GM18520 (cell line): ENCODE measurements at regions not wholly inside any gene's neighbourhood (a gene's known extent, or its start where the extent isn't known, plus 50 kb on each side); places are given as distances from the start of the nearest gene placed in this dataset.

ENCODE experiments used
- ATAC-seq: cut with Tn5 transposase; IDR thresholded peaks from one replicate; pipeline ENCODE4 v1.9.1; 2021; ENCODE audit not compliant: unreplicated experiment

DNA sequence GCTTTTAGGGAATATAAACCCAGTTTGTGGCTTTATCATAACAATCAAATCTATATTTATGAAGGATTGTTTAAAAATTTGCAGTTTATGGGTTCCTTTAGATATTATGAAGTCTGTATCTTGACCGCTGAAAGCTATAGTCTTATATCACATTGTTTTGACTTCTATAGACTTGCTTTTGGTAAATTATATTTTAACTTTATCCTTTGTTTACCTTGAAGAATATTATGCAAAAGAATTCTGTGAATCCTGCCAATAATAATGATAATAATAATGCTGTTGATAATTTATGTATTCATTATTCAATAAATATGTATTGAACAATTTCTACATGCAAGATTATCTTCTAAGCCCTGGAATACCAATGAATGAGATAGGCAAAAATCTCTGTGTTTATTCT, 101.9 kb upstream of the MTPN start:
- no peak for ATAC-seq

DNA sequence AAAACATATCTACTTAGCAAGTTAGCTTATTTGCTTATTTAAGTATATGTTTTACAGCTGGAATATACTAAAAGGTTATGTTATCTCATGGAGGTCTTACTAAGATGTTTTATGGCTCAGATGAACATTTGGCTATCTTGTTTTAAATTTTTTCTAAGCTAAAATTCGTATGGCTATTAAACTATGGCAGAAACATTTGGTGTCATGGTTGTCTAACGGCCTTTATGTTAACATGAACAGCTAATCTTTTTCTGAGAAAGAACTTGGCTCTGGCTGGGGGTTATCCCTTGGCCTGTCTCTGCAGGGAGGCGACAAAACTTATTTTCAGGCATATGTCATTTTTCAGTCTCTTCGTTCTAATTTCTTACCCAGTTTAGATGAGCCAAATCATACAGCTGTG, 101.5 kb upstream of the MTPN start:
- no peak for ATAC-seq

DNA sequence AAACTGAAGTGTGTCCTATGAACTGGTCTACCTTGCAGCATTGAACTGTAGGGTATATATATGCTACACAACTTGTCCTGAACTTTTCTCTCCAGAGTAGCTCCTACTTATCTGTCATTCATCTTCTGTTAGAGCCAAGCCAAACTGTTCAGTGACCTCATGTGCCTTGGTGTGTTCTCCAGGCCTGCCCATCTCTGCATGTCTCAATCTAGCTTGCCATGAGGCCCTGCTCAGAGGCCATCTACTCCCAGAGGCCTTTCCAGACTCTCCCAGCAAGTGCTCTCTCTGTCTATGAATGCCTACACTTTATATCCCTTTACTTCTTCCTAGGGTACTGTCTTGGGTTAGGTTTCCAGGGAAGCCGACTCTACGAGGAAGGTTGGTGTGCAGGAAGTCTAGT, 99.8 kb upstream of the MTPN start:
- no peak for ATAC-seq

DNA sequence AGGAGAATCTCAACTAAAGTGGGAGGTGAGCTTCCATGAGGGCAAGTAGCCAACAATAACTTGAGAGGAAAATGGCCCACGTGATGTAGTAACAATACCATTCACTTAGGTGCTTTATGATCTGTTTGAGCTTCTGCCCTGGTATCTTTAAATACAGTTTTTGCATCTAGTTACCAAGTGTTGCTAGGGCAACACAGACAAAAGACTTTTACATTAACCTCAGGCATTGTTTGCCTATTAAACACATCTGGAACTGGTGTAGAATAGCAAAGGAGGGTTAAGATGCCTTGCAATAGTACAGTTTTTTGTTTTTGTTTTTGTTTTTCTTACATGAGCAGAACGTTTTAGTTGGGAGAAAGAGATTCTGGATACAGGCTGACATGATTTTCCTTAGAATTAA, 97.7 kb upstream of the MTPN start:
- no peak for ATAC-seq

DNA sequence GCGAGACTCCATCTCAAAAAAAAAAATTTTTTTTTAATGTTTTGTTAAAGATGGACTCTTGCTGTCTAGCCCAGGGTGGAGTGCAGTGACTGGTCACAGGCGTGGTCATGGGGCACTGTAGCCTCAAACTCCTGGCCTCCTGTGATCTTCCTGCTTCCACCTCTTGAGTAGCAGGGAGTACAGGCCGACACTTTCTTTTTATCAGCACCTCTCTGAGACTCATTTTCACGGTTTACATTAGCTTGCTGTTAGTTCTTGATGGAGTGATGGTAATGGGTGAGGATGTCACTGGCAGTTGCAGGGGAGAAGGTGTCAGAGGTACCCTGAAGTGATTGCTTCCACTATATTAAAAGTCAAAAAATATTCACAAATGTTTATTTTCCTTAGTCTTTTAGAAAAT, 95.3 kb upstream of the MTPN start:
- no peak for ATAC-seq

DNA sequence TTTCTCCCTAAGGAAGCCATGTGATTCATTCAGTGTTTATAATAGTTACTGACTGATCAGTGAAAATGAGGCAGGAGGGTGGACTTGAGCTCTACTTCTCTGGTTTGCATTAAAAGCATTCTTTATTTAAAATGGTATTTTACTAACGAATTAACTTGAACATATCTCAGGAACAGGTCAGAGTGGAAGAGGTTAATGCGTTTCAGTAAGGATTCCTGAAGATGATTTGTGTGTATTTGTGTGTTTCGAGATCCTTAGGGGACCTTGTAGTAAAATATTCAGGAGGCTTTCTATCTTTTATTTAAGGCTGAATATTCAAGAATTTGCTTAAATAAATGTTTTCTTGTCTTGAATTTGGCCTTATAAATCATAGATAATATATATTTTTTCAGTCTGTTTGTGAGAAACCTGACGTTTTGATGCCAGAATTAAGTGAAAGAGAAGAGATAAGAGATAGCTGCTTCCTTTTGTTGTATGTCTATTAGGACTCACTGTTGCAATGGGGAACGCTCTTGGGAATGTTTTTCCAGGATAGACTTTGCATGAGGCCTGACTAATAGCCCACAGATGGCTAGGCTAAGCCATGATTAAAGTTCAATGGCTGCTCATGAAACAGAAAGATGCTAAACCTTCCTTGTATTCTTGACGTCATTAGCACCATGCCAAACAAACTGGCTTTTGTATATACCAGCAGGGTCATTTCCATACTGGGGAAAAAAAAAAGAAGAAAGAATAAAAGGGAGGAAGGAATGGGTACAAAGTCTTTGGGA, 93.8 kb upstream of the MTPN start:
- no peak for ATAC-seq

DNA sequence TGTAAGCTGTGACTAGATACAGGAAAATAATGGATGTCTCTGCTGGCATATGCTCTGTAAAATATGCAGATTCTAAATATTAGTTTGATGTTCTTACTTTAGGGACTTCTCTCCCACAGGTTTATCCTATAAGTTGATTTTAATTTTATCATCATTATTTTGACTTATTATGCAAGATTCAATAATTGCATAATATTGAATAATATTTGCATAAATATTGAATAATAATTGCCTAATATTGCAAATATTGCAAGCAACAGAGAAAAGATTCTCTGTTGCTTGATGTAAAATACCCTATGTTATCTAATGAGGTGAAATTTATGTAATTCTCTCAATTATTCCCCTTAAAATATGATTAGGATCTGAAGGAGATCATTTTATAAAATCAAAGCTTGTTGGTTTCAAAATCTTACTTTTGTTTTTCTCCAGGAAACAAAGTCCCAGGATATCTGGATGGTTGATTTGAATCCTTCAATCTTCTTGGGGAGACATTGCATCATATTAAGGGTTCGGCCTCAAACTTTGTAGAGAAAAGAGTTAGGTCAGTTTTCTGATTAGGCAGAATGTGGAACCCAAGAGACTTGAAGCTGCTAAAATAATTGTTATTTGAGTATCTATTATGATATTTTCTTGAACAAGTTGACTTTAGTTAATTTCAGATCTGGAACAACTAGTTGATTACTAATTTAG, 92.8 kb upstream of the MTPN start:
- no peak for ATAC-seq

DNA sequence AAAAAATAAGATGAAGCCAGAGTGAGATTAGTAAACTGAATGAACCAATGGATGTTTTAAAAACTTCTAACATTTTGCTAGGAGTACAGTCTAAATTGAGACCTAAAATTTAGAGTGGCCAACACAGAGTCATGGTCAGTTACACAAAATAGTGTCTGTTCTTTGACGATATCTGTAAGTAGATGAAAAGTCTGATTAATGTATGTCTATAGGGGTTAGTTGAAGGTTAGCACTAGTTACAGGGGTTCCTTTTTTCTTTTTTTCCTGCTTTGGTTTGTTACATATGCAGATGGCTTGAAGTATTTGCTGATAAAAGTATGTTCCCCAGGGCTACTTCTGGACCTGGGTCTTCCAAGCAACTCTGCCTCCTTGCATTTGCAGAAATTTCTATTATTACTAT, 90.1 kb upstream of the MTPN start:
- no peak for ATAC-seq

DNA sequence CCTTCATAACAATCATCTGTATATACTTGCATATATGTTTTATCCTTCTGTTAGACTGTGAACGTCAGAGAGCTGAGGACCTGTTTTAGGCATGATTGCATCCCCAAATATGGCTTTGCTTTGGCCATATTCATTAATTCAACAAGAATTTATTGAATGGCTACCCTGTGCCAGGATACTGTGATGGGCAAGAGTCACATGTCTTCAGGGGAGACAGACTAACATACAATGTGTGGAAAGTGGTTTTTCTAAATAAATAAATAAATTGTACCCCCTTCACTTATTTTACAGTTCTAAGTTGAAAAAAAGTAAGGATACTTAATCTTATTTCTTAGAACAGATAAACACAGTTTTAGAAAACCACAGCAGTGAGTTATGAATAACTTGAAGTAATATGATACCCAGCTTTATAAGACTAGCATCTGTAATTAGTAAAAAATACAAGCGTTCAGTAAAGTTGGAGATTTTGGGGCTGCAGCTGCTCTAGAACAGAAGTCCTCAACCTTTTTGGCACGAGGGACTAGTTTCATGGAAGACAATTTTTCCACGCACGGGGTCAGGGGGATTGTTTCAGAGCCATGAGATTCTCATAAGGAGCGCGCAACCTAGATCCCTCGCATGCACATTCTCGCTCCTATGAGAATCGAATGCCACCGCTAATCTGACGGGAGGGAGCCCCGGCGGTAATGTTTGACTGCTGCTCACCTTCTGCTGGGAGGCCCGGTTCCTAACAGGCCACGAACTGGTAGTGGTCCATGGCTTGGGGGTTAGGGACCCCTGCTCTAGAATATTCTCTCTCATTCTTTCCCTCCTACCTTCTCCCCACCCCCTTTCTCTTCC, 89.4 kb upstream of the MTPN start:
- ATAC-seq = no peak

DNA sequence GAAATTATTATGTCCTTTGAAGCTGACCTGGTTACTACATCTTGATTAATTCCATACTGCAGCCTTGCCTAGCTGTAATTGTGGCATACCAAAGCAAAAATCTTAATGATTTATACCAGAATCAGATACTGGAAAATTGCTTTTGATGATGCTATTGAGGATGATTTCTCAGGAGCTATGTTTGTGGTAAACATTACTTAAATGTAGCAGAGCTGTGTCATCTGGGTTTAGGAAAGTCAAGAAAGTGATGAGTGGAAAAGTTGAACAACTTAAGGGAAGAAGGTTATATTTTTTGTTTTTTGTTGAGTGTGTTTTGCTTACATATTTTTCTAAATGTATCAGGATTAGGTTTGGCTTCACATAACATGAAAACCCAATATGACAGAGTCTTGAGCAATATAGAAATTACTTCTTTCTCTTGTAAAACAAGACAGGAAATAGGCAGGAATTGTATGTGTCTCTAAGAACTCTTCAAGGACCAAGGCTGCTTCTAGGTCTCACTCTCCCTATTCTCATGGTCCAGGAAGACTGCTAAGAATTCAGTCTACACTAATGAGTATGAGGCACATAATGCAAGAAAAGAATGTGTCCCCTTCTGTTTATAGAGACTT, 87.6 kb upstream of the MTPN start:
- ATAC-seq = no peak

DNA sequence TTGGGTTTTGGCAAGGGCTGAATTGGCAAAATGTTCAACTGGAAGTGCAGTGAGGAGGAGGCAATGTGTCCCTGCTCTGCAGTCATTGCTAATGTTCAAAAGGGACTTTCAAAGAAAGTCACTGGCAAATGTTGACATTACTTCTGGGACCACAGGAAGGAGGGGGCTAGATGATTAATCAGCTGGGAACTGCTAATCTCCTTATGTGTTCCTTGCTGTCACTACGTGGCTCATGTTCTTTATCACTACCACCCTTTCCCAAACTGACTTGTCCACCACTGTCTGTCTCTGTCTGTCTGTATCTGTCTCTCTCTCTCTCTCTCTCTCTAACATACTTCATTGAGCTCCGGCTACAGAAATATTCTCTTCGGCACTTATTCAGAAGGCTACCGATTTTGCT, 86.9 kb upstream of the MTPN start:
- no peak for ATAC-seq

DNA sequence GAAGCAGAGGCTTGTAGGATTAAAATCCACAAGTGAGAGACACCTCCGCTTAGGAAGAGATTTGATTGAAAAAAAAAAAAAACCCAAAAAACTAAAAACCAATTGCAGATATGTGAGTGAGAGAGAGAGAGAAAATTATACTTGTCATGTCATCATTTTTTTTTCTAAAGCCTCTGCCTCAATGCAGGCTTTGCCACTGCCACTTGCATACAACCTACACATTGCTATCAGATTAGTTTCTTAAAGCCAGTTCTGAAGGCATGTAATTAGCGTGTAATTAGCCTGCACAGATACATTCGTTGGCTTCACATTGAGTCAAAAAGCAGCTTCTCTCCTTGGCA, 86.1 kb upstream of the MTPN start:
- ATAC-seq = no peak

DNA sequence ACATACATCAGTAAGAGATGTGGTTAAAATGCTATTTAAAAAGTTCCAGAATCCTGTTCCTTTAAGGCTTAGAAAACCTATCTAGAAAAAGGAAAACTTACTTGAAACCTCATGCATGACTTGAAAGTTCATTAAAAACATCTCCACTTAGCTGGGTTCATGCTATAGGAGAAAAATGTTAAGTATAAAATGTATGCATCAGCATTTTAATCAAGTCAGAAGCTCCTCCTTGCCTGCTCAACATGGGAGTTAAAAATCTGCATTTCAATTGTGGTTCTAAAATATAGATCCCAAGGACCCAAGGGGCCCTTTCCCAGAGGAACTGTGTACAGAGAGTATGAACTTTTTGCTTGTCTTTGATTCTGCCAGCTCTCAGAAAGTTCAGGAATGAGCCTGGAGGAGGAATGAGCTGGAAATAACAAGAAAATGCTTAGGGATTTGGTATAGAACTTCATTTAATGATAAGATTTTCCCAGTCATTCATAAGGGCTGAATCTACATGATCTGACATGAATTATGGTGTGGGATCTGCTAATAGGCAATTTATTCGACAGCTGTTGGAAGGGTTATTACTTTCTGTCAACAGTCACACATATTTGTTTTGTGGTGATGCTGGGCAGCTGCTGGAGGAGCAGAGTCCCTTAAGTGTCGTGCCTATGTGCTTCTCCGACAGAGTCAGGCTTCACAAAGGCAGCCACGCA, 85.6 kb upstream of the MTPN start:
- no peak for ATAC-seq

DNA sequence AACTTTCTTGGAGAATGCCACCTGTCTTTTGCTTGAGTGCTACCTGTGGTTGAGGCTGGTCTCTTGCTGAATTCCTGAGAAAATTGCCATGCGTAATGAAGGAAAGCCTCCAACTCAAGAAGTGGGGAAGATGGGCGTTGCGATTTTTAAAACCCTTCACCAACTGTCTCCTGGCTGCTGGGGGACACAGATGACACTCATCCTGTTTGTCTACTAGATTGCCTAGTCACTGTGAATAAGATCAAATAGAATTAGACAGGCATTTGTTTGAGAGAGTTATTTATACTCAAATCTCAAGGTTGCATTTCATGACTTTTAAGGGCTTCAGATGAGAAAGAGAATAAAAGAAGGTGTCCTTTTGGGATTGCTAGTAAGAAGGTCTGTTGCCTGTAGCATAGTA, 84.3 kb upstream of the MTPN start:
- ATAC-seq = no peak

DNA sequence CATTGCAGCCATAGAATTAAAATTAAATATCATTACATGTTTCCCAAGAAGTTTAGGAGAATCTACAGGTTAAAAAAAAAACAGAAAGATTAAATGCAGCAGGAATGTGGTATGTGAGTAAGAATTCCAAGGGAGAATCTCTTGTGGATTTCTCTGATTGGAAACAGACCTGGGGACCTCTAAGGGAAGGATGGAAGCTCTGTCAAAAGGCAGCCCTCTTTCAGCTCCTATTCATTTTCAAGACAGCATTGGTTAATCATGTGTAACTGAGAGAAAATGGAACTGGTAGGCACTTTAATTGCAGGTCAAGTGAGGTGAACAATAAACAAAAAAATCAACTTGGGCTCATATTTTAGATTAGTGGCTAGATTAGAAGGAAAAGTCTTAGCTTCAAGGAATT, 81.4 kb upstream of the MTPN start:
- ATAC-seq = no peak

DNA sequence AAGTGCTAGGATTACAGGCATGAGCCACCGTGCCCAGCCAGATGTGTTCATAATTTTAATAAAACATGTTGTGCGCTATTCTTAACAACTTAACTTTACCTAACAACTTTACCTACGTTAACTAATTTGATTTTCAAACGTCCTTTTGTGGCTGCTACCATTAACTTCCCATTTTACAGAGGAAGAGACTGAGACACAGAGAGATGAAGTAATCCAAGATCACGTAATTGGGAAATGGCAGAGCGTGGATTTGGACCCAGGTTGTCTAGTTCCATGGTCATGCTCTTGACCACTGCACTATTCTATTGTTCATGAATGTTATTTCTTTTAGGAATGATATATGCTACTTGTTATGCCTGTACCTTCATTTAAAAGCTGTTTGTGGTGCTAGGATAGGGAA, 80.3 kb upstream of the MTPN start:
- ATAC-seq = no peak

DNA sequence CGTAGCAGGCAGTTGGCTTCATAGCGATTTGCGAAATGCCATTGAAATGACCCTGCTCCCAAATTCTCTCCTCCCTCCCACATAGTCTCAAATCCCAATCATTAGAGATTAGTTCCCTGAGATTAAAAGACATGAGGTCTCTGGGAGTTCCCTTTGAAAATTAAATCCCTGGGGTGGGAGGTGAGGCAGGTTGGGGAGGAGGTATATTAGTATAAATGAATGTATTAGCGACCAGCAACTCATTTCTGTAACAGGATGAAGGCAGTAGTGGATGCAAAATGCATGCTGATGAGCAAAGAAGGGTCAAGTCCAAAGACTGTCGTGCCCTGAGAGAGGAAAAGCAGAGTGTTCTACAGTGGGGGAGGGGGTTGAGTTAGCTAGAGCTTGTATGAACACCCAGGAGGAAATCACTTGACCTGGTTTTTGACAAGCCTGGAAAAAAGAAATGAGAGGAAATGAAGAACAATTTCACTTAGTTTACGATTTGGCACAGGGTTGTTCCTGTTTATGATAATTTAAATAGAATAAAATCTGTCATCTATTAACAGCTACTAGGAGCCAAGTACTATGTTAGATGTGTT, 79.6 kb upstream of the MTPN start:
- ATAC-seq = no peak

DNA sequence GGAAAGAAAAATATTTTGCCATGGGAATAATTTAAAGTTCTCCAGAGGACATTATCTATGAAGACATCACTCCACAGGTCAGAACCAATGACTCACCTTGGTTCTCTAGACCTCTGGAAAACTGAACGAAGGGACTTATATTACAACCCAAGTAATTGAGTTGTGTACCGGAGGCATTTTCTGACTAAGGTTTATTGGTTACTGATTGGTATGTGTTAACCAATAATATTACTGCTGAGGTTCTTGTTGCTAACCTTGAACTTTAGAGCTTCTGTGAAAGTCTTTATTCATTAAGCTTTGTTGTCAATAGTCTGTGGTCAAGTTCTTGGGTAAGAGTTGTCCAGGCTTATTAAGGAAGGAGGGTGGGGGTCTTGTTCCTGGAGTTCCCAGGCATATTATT, 78.1 kb upstream of the MTPN start:
- no peak for ATAC-seq

DNA sequence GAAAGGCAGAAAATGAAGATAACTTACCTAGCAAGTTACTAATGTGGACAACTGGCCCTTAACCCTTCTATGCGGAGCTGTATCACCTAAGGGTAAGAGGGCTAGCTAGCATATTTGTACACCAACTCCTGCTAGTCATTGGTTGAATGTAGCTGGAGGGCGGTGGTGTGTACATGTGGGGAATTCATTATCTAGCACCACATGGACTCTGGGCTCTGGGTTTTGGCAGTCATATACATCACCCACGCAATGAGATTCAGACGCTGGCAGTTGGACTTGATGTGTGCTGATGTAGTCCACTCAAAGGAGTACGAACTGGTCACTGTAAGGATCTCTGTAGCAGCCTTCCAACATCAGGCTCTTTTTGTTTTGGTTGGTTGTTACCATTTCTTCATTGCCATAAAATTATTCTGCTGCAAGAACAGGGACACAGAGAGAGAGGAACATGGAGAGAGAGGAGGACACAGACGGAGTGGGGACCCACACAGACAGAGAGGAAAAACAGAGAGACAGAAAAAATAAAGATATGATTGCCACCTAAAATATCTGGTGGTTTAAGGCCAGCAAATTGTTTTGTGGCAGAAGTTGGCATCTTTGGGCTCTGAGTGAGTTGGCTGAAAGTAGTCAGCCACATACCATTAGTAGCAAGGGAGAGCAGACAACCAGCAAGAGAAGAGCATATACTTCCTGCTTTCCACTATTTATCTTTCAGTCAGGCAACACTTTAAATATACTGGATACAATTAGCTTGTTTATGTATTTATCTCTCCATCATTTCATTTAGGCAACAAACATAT, 76.7 kb upstream of the MTPN start:
- ATAC-seq = no peak
